Activated CD4-positive, CD25-positive, alpha-beta regulatory T cell treated with anti-CD3 and anti-CD28 coated beads, Interleukin-2, amount 50 U/mL, for 24 hours (primary cell): ENCODE measurements at regions not wholly inside any gene's neighbourhood (a gene's known extent, or its start where the extent isn't known, plus 50 kb on each side); places are given as distances from the start of the nearest gene placed in this dataset.

Source experiments
- ATAC-seq, 2 donors: fragments of 150-1000 bp; cut with Tn5 transposase; one replicate each; pipeline ENCODE4 v1.10.0; 2021; ENCODE audit warnings: mild to moderate bottlenecking in 1 of 2, moderate library complexity in 1 of 2

DNA sequence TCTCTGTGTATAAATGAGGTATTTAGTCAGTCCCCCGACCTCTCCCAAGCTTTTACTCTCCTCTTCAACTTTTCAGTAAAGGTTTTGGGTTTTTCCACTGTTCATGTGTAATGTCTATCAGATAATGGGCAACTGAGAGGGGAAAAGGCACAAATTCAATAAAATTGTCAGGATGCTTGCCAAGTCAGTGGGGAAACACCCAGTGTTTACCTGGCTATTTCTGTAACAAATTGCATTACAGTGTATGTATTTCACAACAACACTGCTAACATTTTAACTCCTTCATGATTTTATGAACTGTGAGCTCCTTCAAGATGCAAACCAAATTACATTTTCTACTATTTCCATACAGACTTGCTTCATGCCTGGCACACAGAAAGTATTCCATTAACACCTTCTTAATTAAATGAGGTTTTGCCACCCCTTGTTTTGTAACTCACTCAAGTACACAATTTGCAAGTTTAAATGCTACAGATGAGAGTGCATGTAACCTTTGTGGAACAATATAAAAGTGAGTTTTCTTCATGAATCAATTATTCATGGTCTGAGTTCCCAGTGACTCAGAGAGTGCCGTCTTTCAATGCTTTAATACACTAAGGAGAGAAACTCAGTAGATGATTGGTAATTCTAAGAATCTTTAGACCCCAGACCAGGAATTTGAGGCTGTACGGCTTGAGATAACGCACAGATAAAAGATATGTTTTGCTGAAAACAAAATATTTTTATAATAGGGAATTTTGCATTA lies 149.8 kb upstream of the TLL1 start:
- ATAC-seq, result no peak

DNA sequence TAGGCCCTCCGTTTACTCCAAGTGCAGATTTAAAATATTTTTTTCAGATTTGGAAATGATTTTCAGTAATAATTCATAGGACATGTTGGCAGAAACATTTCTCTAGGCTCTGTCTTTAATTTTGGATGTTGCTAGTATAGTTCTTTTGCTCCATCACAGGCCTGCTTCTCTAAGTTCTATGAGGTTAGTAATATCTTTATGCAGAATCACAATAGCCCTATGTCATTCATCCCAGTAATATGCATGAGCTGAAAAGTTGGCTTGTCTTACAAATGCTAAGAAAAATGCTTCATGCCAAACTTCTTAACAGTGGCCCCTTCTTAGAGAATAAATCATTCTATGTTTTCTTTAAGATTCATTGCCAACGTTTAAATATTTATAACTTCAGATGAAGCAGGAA lies 148.3 kb upstream of the TLL1 start:
- no peak for ATAC-seq

DNA sequence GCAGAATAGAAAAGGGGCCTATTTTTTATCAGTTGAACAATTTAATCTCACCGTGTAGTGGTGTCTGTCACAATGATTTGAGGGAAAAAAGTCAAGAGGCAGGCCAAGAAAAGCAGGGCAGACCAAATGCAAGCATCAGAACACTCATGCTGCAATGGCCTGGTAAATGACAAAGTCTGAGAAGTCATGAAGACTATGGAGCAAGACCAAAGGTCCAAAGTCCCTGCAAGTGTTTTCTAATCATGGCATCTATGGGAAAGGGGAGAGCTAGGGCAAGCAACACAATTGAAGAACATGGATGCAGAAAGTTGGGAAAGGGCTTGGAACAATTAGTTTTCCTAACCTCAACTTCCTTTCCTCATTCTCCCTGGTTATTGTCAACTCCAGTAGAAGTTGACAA lies 147.7 kb upstream of the TLL1 start:
- no peak for ATAC-seq

DNA sequence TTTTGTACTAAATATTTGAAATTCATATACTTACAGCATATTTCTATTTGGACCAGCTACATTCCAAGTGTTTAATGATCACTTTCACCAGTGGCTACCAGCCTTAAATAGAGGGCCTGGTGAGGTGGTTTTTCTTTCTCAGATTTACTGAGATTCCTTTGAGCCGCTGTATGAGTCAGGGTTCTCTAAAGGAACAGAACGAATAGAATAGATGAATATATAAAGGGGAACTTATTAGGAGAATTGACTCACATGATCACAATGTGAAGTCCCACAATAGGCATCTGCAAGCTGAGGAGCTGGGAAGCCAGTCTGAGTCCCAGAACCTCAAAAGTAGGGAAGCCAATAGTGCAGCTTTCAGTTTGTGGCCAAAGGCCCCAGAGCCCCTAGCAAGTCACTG lies 146.2 kb upstream of the TLL1 start:
- ATAC-seq, result no peak

DNA sequence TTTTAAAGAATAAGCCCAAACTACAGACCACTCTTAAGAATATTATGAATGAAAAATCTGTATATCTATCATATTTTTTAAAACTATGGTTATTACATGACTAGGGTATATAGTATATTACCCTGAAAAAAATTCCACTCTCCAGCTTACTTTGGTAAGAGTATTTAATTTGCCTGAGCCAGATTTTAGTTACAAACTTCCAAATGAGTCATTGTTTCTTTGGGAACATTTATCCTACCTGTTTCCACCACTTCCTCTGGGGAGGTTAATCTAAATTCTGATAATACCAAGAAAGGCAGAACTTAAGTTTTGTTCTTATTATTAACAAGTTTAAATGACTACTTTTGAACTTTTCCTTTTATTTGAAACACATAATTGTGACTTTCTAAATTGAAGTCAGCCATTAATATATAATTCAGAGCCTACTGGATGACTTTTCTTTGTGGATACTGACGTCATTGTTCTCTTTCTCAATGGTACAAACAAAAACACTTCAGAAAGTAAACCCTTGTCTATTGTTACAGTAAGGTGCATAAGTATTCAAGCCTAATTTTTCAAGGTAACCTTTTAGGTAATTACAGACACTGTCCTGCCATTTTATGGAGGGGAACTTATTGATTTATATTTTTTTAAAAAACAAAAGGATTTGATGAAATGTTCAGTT lies 135.6 kb upstream of the TLL1 start:
- ATAC-seq, result no peak

DNA sequence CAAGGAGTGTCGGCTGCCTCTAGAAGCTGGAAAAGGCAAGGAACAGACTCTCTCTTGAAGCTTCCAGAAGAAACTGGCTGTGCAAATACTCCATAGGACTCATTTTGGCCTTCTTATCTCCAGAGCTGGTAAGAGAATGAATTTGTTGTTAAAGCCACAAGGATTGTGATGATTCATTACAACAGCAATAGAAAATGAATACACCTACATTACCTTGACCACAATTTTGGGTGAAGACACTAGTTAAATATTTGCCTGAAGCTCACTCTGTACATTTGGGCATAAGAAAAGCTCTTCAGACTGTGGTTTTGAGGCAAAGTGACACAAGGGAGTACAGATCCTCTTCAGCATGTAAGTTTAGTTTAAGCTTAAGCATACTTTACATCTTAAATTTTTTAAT lies 134.5 kb upstream of the TLL1 start:
- no peak for ATAC-seq

DNA sequence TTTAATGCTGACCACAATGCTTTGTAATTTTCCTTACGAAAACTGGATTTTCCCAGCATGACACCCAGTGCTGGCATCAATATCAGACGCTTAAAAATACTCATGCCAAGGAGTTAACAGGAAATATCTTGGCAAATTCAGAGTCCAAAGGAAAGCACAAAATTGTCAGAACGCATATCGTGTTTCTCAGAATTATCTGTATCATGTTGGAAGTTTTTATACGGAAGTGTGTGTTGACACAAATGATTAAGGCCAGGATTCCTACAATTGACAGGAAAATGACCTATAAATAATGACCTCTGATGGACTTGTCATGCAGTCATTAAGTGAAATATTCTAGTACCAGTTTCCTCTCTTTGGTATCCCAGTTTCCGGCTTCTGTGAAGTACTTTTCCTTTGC lies 132.1 kb upstream of the TLL1 start:
- ATAC-seq, result no peak

DNA sequence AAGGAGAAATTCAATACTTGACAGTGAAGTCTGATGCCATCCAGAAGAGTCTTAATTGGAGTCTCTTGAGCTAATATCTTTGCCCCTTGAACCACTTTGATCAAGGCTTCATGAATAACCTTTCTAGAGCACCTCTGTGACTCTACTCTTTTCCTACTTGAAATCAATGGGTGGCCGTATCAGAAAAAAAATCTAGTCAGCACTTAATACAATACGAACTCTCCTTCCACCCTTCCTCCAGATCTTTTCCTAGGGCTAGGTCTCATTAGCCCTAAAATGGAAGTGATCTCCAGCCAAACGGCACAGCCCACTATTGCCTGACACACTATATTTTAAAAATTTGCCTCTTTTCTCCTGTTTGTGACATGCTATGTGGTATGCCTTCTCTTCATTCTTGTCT lies 129.6 kb upstream of the TLL1 start:
- no peak for ATAC-seq

DNA sequence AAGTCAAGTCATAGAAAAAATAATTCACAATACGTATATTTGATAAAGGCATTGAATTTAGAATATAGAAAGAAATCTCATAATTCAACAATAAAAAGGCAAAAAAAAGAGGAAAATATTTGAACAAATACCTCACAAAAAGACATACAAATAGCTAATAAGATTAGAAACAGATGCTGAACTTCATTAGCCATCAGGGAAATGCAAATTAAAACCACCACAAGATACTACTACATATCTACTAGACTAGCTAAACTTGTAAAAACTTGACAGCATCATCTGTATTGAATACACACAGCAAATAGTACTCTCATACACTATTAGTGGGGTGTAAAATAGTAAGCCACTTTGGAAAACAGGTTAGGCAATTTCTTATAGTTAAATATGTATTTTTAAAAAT lies 128.7 kb upstream of the TLL1 start:
- ATAC-seq, result no peak

DNA sequence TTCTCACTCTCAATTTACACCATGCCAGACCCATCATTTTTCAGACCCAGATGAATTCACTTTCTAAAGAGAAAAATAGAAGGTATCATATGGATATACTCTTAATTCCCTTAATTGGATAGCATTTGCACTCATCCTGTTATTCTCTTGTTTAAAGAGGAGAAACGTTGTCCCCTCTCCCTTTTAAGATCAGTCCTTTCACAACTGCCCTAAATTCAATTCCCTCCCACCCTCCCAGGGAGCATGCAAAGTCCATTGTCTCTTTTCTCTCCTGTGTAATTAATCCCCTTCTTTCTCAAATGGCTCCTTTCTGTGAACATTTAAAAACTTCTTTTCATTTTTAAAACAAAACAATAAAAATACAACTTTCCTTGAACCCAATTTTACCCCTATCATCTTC lies 124.7 kb upstream of the TLL1 start:
- no peak for ATAC-seq

DNA sequence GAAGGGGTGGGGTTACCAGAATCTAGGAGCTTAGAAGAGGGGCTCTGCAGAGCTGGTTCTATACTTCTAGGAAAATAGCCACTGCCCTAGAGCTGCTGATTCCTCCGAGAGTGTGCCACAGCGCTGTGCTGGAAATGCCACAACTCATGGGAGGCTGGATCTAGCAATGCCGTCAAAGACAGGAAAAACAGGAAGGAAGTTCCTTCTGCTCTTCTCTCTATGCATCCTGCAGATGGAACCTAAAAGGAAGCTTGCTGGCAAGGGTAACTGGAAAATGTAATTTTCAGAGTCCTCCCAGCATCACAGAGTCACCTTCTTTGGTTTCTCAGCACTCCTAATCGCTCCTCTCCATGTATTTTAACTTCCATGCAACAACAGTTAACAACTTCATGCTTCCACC lies 121.2 kb upstream of the TLL1 start:
- no peak for ATAC-seq

DNA sequence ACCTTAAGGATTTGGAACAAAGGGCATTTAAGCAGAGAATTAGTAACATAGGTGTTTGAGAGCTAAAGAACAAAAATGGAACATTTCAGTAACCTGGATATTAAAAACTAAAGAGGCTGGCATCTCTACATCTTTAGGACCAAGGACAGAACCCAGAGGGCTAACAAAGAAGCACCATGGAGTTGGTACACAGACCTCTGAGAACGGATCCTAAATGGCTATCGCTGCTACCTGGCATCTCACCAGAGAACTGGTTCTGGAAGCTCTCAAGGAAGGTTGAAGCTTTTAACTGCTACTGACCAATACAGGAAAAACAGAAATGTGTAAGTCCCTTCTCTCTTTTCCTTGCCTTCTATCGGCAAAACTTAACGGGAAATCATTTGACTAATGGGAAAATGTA lies 118.4 kb upstream of the TLL1 start:
- ATAC-seq, result no peak

DNA sequence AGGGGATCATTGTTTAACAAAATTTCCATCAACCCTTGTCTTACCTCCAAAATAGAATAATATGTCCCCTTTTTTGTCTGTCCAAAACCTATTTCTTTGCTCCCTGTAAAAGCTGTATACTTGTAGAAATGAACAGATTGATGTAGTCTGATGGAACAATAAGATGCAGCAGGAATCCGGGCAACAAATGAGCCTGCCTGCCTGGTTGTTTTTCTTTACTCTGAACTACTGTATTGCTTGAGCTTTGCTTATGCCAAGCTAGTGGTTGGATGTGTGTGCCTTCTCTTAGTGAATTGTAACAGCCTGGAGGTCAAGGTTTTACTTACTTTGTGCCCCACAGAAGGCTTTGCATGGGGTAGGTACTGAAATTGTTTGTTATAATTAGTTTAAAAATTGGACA lies 116.2 kb upstream of the TLL1 start:
- ATAC-seq, result no peak

DNA sequence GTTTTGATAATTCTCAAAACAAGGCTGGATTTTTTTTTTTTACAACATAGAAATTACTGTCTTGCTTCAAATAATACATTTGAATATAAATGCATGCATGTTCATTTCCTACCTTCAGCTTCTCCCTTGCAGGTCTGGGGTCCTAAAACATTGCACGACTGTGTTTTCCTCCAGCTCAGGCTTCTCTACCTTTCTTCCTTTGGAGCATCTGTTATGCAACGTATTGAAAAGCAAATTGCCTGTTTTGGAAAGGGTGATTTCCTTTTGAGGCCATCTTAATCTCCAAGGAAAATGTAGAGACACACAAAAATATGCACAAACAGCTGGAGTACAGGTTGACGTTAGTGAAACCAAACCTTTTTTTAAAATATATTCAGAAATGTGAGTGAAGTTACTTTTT lies 115.6 kb upstream of the TLL1 start:
- no peak for ATAC-seq

DNA sequence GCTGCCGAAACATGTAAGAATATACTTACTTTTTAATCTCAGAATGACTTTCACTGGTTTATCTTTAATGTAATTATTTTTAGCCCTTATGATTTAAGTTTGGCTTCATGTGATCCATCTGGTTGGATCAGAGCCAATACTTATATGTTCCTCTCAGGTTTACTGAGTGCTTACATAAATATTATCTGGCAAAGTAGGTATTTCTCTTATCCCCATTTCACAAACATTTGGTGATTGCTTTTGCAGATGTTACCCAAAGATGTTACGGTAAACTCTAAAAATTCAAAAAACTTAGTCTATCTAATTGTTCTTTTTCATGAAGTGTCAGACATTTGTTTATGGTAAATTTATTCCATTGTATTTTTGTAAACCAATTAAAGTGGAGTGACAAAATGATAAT lies 115.0 kb upstream of the TLL1 start:
- no peak for ATAC-seq

DNA sequence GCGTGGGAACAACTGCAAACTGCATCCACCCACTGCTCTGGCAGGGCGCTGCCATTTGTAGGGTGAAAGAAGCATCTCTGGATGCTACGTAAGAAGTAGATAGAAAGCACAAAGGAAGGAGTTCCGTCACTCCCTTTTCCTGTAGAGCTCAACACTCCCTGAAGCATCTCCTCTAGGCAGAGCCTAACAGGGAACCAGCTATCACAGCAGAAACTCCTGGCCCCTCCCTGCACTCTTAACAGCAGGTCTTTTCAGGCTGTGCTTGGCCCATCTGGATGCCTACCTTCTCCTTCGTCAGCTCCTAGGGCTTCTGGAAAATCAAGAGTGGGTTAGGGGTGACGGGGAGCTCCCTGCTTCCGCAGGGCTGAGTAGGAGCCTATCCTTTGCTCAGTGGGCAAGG lies 112.9 kb upstream of the TLL1 start:
- no peak for ATAC-seq

DNA sequence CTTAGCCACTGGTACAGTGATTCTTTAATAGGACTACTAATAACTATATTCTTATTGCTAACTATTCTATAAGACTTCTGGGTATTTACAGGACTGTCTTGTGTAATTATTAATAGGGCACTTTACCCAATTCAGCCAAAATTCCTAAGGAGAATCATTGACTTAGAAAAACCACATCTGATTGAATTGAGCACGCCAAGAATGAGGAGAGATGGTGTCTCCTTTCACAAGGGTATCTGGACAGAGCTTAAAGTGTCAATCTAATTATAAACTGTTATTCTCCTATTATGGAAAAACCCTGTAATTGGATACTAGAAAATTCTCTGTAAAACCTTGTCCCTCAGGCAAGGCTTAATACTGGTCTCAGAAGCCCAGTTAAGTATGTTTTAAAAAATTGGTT lies 111.1 kb upstream of the TLL1 start:
- no peak for ATAC-seq

DNA sequence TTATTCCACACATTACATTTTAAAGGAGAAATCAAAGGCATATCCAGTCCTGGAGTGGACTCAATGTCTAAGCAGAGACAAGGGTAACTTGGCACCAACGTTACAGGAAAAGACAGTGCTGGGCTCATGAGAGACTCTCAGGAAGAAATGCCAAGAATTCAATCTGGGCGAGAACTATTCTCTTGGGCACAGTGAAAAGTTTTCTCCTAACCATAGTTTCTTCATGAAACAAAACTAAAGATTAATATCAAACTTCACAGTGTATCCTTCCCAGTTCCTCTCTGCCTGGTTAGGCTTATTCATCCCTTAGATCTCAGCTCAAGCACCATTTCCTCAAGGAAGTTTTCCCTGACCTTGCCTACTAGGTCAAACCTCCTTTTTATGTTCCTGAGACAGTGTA lies 109.4 kb upstream of the TLL1 start:
- ATAC-seq, result no peak

DNA sequence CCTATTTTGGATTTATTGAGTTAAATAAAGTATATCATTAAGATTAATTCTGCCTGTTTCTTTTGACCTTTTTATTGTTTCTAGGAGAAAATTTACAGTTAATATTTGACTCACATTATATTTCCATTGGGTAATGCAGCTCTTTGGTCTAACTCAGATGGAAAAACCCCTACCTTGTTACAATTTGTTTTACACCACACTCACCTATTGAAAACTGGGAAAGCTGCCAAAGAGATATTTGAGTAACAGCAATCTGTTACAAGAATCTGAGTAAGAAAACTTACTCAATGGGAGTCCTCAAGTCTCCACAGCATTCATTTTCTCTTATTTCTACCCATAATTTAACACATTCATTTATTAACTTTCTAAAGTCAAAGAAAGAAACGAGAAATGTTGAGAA lies 108.0 kb upstream of the TLL1 start:
- no peak for ATAC-seq

DNA sequence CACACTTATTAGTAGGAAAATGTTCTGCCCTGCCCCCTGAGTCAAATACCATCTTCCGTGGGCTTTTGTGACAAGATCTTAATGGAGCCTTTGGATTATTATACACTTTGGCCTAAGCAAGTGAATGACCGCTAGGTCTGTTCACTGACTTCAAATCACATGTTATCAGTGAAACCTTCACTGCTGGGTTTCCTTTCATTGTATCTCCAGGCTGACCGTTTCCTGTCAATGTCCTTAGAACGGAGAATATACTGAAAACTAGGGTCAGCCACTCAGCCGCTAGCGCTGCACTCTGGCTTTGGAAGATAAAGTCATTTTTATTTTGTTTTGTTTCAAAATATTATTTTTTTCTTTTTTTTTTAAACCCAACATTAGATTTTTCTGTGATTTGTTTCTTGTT lies 107.0 kb upstream of the TLL1 start:
- no peak for ATAC-seq

DNA sequence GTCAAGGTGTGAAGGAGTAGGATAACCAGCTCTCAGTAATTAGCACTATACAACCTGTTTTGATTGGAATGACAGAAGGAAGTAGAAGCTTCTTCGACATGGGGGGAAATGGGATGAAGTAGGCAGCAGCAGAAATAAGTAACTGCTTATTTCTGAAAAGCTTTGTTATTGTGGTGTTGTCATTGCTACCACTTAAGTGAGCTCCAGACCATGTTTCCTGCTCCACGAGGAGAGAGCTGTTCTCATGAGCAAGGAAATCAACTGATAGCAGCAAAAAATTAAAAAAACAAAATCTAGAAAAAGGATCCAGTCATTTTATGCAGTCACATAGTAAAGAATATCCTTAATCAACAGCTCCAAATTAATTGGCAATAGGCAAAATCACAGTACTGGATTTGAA lies 106.1 kb upstream of the TLL1 start:
- no peak for ATAC-seq

DNA sequence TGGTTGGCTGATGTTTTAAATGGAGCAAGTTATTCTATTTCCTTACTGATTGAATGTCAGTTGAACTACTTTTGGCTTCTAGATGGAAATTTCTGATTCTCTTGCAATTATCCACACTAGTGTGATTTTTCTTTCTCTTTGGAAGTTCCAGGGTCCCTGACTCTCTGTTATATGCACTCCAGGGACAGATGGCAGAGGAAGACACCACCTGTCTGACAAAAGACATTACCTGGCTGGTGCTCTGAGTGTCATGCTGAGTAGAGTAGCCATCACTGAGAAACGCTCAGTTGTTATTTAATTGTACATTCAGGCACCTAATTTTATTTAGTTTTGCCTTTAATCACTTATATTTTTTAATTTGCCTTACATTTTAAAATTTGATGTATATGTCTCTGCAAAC lies 105.4 kb upstream of the TLL1 start:
- no peak for ATAC-seq

DNA sequence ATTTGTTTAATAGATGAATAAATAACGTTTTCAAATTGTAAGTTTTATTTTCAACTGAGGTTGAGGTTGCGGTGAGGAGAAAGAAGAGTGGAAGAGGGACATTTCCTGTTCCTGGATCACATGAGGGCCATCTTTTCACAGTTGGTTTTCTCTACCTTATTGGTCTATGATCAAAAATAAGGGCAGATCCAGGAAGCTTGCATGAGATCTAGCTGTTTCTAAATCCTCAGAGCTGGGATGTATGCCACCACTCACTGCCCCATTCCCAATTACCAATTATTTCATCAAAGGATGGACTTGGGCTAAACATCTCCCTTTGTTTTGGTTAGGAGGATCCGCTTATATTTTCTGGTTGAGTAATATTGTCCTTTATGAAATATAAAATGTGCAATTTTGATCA lies 104.8 kb upstream of the TLL1 start:
- no peak for ATAC-seq

DNA sequence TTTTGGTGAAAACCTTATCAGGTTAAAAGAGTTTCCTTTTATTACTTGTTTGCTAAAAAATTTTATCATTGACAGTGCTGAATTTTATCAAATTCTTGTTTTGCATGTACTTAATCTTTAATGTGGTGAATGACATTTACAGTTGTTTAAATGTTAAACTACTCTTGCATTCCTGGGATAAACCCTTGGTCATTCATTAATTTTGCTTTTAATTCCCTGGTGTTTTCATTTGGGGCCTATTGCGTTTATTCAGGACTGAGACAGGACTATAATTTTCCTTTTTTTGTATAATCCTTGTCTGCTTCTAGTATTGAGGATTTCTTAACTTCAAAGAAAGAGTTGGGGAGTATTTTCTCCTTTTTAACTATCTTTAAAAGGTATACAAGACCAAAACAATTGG lies 98.7 kb upstream of the TLL1 start:
- no peak for ATAC-seq
